ENCODE measurements at regions not wholly inside any gene's neighbourhood (a gene's known extent, or its start where the extent isn't known, plus 50 kb on each side); places are given as distances from the start of the nearest gene placed in this dataset.

- Mint-ChIP-seq H3K27me3 (ENCODE audit: low read depth, unreplicated experiment) (peaks cover 7% of the 10 kb centered on the region), H3K27ac (ENCODE audit: unreplicated experiment) (no peak overlapping the region), H3K36me3 (ENCODE audit: low read depth, unreplicated experiment) (no peaks in the 10 kb centered on the region), H3K9me3 (ENCODE audit: unreplicated experiment) (no peaks in the 10 kb centered on the region), H3K4me1 (ENCODE audit: low read depth, unreplicated experiment) (peaks cover 28% of the 10 kb centered on the region), H3K4me3 (ENCODE audit: unreplicated experiment) (no peak overlapping the region)
- peak overlapping the region; percentile 17 for H3K4me2 ChIP-seq (ENCODE audit: low read length)
- no peaks in the 10 kb centered on the region for H4K20me1 ChIP-seq (ENCODE audit: insufficient read depth, low read length)
- H3K9me3 ChIP-seq (ENCODE audit: insufficient read depth, low read depth, low read length) = no peaks in the 10 kb centered on the region
- H3K27me3 ChIP-seq (ENCODE audit: insufficient read depth, low read length) = no peaks in the 10 kb centered on the region
- H3K79me2 ChIP-seq (ENCODE audit: insufficient read depth, low read length) = no peaks in the 10 kb centered on the region
- H3K4me3 ChIP-seq (ENCODE audit: insufficient read depth, low read depth, low read length) = no peak overlapping the region
- no peaks in the 10 kb centered on the region for H3K36me3 ChIP-seq (ENCODE audit: insufficient read depth, low read length)
- H3K27ac ChIP-seq (ENCODE audit: low read depth, low read length) = no peak overlapping the region
- peaks cover 15% of the 10 kb centered on the region for H3K4me1 ChIP-seq (ENCODE audit: insufficient read depth, low read length)
- FAIRE-seq (no peak), DNase-seq (ENCODE audit: low read depth) (no peak)
- no peak overlapping the region for H2AFZ ChIP-seq (ENCODE audit: low read depth, low read length)
- no peak for TF ChIP-seq CTCF (IDR thresholded peaks at IDR 0.05; ENCODE audit: insufficient read depth, low read depth, low read length)
- TF ChIP-seq EZH2 (IDR thresholded peaks at IDR 0.05; ENCODE audit: insufficient read depth, low read length) = no peak
- no peak overlapping the region for H3K9ac ChIP-seq (ENCODE audit: low read length)
Measured at GRCh38 chr9:90972057-90972456, 170.4 kb downstream of the SYK start.

- Histone ChIP-seq H3K9me3 (ENCODE audit: insufficient read depth, low read depth, low read length) (no peaks in the 10 kb centered on the region), H3K4me1 (ENCODE audit: insufficient read depth, low read length) (peaks cover 12% of the 10 kb centered on the region), H3K36me3 (ENCODE audit: insufficient read depth, low read length) (no peaks in the 10 kb centered on the region), H2AFZ (ENCODE audit: low read depth, low read length) (no peak overlapping the region), H3K4me3 (ENCODE audit: insufficient read depth, low read depth, low read length) (no peak overlapping the region), H3K27me3 (ENCODE audit: insufficient read depth, low read length) (no peaks in the 10 kb centered on the region), H3K79me2 (ENCODE audit: insufficient read depth, low read length) (no peaks in the 10 kb centered on the region), H3K27ac (ENCODE audit: low read depth, low read length) (no peak overlapping the region), H3K4me2 (ENCODE audit: low read length) (no peak overlapping the region), H3K9ac (ENCODE audit: low read length) (no peak overlapping the region), H4K20me1 (ENCODE audit: insufficient read depth, low read length) (no peaks in the 10 kb centered on the region)
- H3K4me1 Mint-ChIP-seq (ENCODE audit: low read depth, unreplicated experiment) = peaks cover 22% of the 10 kb centered on the region
- H3K36me3 Mint-ChIP-seq (ENCODE audit: low read depth, unreplicated experiment) = peaks cover 1% of the 10 kb centered on the region
- peak; percentile 42 for DNase-seq (ENCODE audit: low read depth)
- no peak overlapping the region for H3K4me3 Mint-ChIP-seq (ENCODE audit: unreplicated experiment)
- peak overlapping the region; percentile 23 for H3K27ac Mint-ChIP-seq (ENCODE audit: unreplicated experiment)
- peaks cover 7% of the 10 kb centered on the region for H3K27me3 Mint-ChIP-seq (ENCODE audit: low read depth, unreplicated experiment)
- no peaks in the 10 kb centered on the region for H3K9me3 Mint-ChIP-seq (ENCODE audit: unreplicated experiment)
- TF ChIP-seq CTCF (IDR thresholded peaks at IDR 0.05; ENCODE audit: insufficient read depth, low read depth, low read length) = no peak
- no peak for TF ChIP-seq EZH2 (IDR thresholded peaks at IDR 0.05; ENCODE audit: insufficient read depth, low read length)
- FAIRE-seq = no peak
Measured at GRCh38 chr9:90974016-90974415, 172.4 kb downstream of the SYK start.

DNA sequence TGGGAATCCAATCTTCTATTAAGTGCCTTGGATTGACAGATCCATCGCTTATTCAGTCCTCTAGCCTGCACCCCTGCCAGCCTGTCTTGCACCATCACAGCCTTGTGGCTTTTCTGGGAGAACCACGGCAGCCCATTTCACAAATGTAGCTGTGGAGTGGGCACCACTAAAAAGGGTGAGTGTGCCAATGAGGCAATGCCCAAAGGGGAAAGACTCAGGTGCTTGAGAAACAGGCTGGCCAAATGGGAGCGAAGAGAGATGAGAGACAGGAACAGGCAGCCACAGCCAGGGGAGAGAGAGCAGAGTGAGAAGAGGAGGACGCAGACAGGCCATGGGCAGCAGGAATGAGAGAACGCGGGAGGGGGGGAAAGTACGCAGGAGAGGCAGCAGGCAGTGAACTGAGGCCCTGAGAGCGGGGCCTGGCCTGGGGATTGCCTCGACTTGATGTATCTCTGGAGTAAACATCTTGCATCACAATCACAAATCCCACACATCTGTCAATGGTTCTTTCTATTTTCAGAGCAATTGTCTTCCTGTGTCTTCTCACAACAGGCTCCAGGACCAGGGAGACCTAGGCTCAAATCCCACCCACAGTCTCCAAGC lies 173.1 kb downstream of the SYK start:
- no peak overlapping the region for H3K4me3 Mint-ChIP-seq (ENCODE audit: unreplicated experiment)
- H3K27me3 Mint-ChIP-seq (ENCODE audit: low read depth, unreplicated experiment) = peaks cover 7% of the 10 kb centered on the region
- no peak overlapping the region for H3K4me2 ChIP-seq (ENCODE audit: low read length)
- H3K27ac Mint-ChIP-seq (ENCODE audit: unreplicated experiment) = peak overlapping the region; percentile 88
- H3K4me1 Mint-ChIP-seq (ENCODE audit: low read depth, unreplicated experiment) = peaks cover 19% of the 10 kb centered on the region
- no peaks in the 10 kb centered on the region for H3K79me2 ChIP-seq (ENCODE audit: insufficient read depth, low read length)
- no peaks in the 10 kb centered on the region for H4K20me1 ChIP-seq (ENCODE audit: insufficient read depth, low read length)
- no peaks in the 10 kb centered on the region for H3K36me3 ChIP-seq (ENCODE audit: insufficient read depth, low read length)
- no peak overlapping the region for H3K27ac ChIP-seq (ENCODE audit: low read depth, low read length)
- no peak overlapping the region for H2AFZ ChIP-seq (ENCODE audit: low read depth, low read length)
- H3K9me3 ChIP-seq (ENCODE audit: insufficient read depth, low read depth, low read length) = no peaks in the 10 kb centered on the region
- peaks cover 12% of the 10 kb centered on the region for H3K4me1 ChIP-seq (ENCODE audit: insufficient read depth, low read length)
- H3K4me3 ChIP-seq (ENCODE audit: insufficient read depth, low read depth, low read length) = no peak overlapping the region
- no peak overlapping the region for H3K9ac ChIP-seq (ENCODE audit: low read length)
- DNase-seq (ENCODE audit: low read depth) (no peak), FAIRE-seq (no peak)
- TF ChIP-seq CTCF (IDR thresholded peaks at IDR 0.05; ENCODE audit: insufficient read depth, low read depth, low read length) (no peak), EZH2 (IDR thresholded peaks at IDR 0.05; ENCODE audit: insufficient read depth, low read length) (no peak)
- H3K36me3 Mint-ChIP-seq (ENCODE audit: low read depth, unreplicated experiment) = peaks cover 1% of the 10 kb centered on the region
- no peaks in the 10 kb centered on the region for H3K27me3 ChIP-seq (ENCODE audit: insufficient read depth, low read length)
- H3K9me3 Mint-ChIP-seq (ENCODE audit: unreplicated experiment) = no peaks in the 10 kb centered on the region

Data from astrocyte (in vitro differentiated cells and primary cell).